ENCODE measurements at regions not wholly inside any gene's neighbourhood (a gene's known extent, or its start where the extent isn't known, plus 50 kb on each side); places are given as distances from the start of the nearest gene placed in this dataset.
"Not testable (repeated sequence)": the region's sequence is repeated elsewhere in the genome, so short reads cannot be mapped to it uniquely, and the experiment has no call there.

DNA sequence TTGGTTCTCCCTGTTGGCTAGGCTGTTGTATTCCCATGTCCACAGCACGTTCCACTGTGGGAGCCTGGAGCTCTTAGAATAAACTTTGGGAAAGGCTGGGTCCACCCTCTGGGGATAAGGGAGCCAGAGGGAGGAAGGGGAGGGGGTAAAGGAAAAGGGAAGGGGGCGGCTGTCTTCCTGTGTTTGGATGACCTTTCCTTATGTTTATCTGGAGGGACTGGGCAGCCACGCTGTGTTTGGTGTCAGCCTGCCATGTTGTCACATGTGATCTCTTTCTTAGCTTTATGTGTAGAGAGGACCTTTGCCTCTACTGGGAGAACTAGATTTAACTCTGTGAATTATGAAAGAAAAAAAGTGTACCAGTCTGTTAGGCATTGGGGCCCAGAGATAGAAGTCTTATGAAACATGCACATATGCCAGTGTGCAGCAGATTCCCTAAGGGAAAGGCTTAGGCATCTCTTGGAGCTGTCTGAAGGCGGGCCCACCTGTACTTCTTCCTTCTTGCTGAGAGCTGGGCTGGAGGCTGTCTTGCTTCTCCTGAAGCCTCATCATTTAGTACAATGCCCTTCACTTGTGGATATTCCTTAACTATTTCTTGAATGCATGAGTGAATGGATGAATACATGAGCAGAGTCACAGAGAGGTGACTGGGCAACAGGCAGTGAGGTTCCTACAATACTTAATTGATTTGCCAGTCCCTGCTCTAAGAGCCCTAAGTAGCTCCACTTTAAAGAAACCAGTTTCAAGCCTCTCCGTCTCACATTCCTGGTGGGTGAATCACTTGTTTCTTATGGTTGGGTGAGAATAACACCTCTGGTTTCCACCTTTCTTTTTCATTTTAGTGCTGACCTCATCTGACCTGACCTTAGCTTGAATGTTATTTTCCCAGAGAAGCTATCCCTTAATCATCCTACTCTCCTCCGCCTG lies 62.5 kb upstream of the ARHGAP29 start:
- Mint-ChIP-seq H3K4me1 (no peaks in the 10 kb centered on the region), H3K27ac (no peak overlapping the region), H3K4me3 (no peak overlapping the region), H3K27me3 (peaks cover 20% of the 10 kb centered on the region), H3K9me3 (no peaks in the 10 kb centered on the region)
- DNase-seq (no peak), ATAC-seq (no peak)

DNA sequence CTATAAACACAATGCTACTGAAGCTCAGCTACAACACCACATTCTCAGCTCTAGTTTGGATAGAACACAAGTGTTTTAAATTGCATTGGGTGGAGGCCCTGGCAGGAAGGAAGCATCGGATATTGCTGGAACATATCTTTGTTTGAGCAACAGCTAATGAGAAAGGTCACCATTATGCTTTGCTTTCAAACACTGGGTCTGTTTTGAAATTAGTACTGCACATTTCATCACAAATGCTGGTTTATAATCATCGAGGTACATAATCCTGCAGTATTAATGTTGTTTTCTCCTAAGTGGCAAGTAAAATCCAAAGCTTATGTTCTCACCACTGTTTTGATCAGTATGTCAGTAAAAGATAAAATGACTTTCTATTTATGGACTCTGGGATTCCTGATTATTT lies 61.5 kb upstream of the ARHGAP29 start:
- no peaks in the 10 kb centered on the region for H3K4me1 Mint-ChIP-seq
- peaks cover 11% of the 10 kb centered on the region for H3K27me3 Mint-ChIP-seq
- H3K4me3 Mint-ChIP-seq: no peak overlapping the region
- DNase-seq (no peak), ATAC-seq (no peak)
- H3K27ac Mint-ChIP-seq: no peak overlapping the region
- no peaks in the 10 kb centered on the region for H3K9me3 Mint-ChIP-seq

DNA sequence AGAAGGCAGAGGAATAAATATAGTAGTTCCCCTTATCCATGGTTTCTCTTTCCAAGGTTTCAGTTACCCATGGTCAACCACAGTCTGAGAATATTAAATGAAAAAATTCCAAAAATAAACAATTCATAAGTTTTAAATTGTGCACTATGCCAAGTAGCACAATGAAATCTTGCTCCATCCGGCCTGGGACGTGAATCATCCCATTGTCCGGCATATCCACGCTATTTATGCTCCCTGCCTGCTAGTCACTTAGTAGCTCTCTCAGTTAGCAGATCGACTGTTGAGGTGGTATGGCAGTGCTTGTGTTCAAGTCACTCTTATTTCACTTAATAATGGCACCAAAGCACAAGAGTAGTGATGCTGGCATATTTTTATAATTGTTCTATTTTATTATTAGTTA lies 58.6 kb upstream of the ARHGAP29 start:
- Mint-ChIP-seq H3K4me1 (no peaks in the 10 kb centered on the region), H3K27me3 (peaks cover 23% of the 10 kb centered on the region), H3K9me3 (no peaks in the 10 kb centered on the region), H3K4me3 (no peak overlapping the region), H3K27ac (no peak overlapping the region)
- no peak for ATAC-seq
- no peak for DNase-seq

DNA sequence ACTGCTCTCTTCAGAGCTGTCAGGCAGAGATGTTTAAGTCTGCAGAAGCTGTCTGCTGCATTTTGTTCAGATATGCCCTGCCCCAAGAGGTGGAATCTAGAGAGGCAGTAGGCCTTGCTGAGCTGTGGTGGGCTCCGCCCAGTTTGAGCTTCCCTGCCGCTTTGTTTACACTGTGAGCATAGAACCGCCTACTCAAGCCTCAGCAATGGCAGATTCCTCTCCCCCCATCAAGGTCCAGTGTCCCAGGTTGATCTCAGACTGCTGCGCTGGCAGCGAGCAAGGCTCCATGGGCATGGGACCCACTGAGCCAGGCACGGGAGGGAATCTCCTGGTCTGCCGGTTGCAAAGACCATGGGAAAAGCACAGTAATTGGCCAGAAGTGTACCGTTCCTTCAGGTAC lies 55.6 kb upstream of the ARHGAP29 start:
- not testable (repeated sequence) for H3K4me3 Mint-ChIP-seq, H3K9me3 Mint-ChIP-seq

DNA sequence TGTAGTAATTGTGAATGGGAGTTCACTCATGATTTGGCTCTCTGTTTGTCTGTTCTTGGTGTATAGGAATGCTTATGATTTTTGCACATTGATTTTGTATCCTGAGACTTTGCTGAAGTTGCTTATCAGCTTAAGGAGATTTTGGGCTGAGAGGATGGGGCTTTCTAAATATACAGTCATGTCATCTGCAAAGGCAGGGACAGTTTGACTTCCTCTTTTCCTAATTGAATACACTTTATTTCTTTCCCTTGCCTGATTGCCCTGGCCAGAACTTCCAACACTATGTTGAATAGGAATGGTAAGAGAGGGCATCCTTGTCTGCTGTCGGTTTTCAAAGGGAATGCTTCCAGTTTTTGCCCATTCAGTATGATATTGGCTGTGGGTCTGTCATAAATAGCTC lies 51.9 kb upstream of the ARHGAP29 start:
- peaks cover 39% of the 10 kb centered on the region for H3K27me3 Mint-ChIP-seq
- DNase-seq, H3K9me3 Mint-ChIP-seq, H3K4me1 Mint-ChIP-seq, ATAC-seq, H3K4me3 Mint-ChIP-seq: not testable (repeated sequence)
- H3K27ac Mint-ChIP-seq: peak overlapping the region in 1 of 2 donors; percentile 21

More for the DNA sequence above, 55.6 kb upstream of the ARHGAP29 start:
- not testable (repeated sequence) for H3K27ac Mint-ChIP-seq, ATAC-seq, DNase-seq, H3K4me1 Mint-ChIP-seq
- peaks cover 31% of the 10 kb centered on the region for H3K27me3 Mint-ChIP-seq

Data from stimulated activated naive CD8-positive, alpha-beta T cell treated with anti-CD3 and anti-CD28 coated beads, Interleukin-15, amount 100 ng/mL, for 72 hours (primary cell).